ENCODE measurements at regions not wholly inside any gene's neighbourhood (a gene's known extent, or its start where the extent isn't known, plus 50 kb on each side); places are given as distances from the start of the nearest gene placed in this dataset.

- no peaks in the 10 kb centered on the region for H3K27me3 ChIP-seq (ENCODE audit: control insufficient read depth, insufficient read depth, low read length)
- no peak for TF ChIP-seq CTCF (IDR thresholded peaks at IDR 0.05; ENCODE audit: insufficient read depth, low read length, poor library complexity, severe bottlenecking)
- no peaks in the 10 kb centered on the region for H3K36me3 ChIP-seq (ENCODE audit: control insufficient read depth, insufficient read depth, low read length)
- no peak overlapping the region for H3K4me3 ChIP-seq (ENCODE audit: low read depth, low read length)
- DNase-seq (ENCODE audit: low read depth) = no peak
These were observed 76.8 kb downstream of the ATP6V1G3 start for GRCh38 chr1:198463709-198464108.

- H3K4me3 ChIP-seq (ENCODE audit: low read depth, low read length) = no peak overlapping the region
- no peaks in the 10 kb centered on the region for H3K36me3 ChIP-seq (ENCODE audit: control insufficient read depth, insufficient read depth, low read length)
- TF ChIP-seq CTCF (IDR thresholded peaks at IDR 0.05; ENCODE audit: insufficient read depth, low read length, poor library complexity, severe bottlenecking) = no peak
- no peaks in the 10 kb centered on the region for H3K27me3 ChIP-seq (ENCODE audit: control insufficient read depth, insufficient read depth, low read length)
- no peak for DNase-seq (ENCODE audit: low read depth)
These were observed 78.0 kb downstream of the ATP6V1G3 start for GRCh38 chr1:198462365-198463019.

GRCh38 chr1:198455966-198456365 is 84.5 kb downstream of the ATP6V1G3 start:
- Histone ChIP-seq H3K4me3 (ENCODE audit: low read depth, low read length) (no peak overlapping the region), H3K27me3 (ENCODE audit: control insufficient read depth, insufficient read depth, low read length) (no peaks in the 10 kb centered on the region), H3K36me3 (ENCODE audit: control insufficient read depth, insufficient read depth, low read length) (no peaks in the 10 kb centered on the region)
- DNase-seq (ENCODE audit: low read depth) = no peak
- TF ChIP-seq CTCF (IDR thresholded peaks at IDR 0.05; ENCODE audit: insufficient read depth, low read length, poor library complexity, severe bottlenecking) = no peak

- no peaks in the 10 kb centered on the region for H3K27me3 ChIP-seq (ENCODE audit: control insufficient read depth, insufficient read depth, low read length)
- H3K4me3 ChIP-seq (ENCODE audit: low read depth, low read length) = no peak overlapping the region
- no peaks in the 10 kb centered on the region for H3K36me3 ChIP-seq (ENCODE audit: control insufficient read depth, insufficient read depth, low read length)
- DNase-seq (ENCODE audit: low read depth) = no peak
- TF ChIP-seq CTCF (IDR thresholded peaks at IDR 0.05; ENCODE audit: insufficient read depth, low read length, poor library complexity, severe bottlenecking) = no peak
These were observed 90.6 kb downstream of the ATP6V1G3 start for GRCh38 chr1:198449727-198450433.

GRCh38 chr1:198449261-198449660 is 91.2 kb downstream of the ATP6V1G3 start:
- no peak for TF ChIP-seq CTCF (IDR thresholded peaks at IDR 0.05; ENCODE audit: insufficient read depth, low read length, poor library complexity, severe bottlenecking)

More at GRCh38 chr1:198449261-198449660, 91.2 kb downstream of the ATP6V1G3 start:
- Histone ChIP-seq H3K27me3 (ENCODE audit: control insufficient read depth, insufficient read depth, low read length) (no peaks in the 10 kb centered on the region), H3K4me3 (ENCODE audit: low read depth, low read length) (no peak overlapping the region), H3K36me3 (ENCODE audit: control insufficient read depth, insufficient read depth, low read length) (no peaks in the 10 kb centered on the region)
- no peak for DNase-seq (ENCODE audit: low read depth)
